Globus pallidus (tissue), 1 donor: ENCODE measurements at regions not wholly inside any gene's neighbourhood (a gene's known extent, or its start where the extent isn't known, plus 50 kb on each side); places are given as distances from the start of the nearest gene placed in this dataset.
"Not testable (repeated sequence)": the region's sequence is repeated elsewhere in the genome, so short reads cannot be mapped to it uniquely, and the experiment has no call there.

Source experiments
- DNase-seq: peaks from one replicate; pipeline ENCODE4 v3.0.0-alpha.2; 2015; ENCODE audit warnings: low spot score

- no peak for DNase-seq
Measured at GRCh38 chrX:896256-896655, 265.7 kb downstream of the SHOX start.

- DNase-seq: no peak
Measured at GRCh38 chrX:889966-890651, 259.5 kb downstream of the SHOX start.

GRCh38 chrX:887724-888123 lies 257.1 kb downstream of the SHOX start:
- DNase-seq: not testable (repeated sequence)

- no peak for DNase-seq
Measured at GRCh38 chrX:883588-883987, 253.0 kb downstream of the SHOX start.

- not testable (repeated sequence) for DNase-seq
Measured at GRCh38 chrX:879756-880698, 249.4 kb downstream of the SHOX start.

GRCh38 chrX:874061-874460 lies 243.5 kb downstream of the SHOX start:
- DNase-seq: no peak

GRCh38 chrX:873016-873415 lies 242.4 kb downstream of the SHOX start:
- DNase-seq: no peak

- DNase-seq: no peak
Measured at GRCh38 chrX:872090-872489, 241.5 kb downstream of the SHOX start.

GRCh38 chrX:871626-872025 lies 241.0 kb downstream of the SHOX start:
- DNase-seq: no peak

GRCh38 chrX:867966-868647 lies 237.5 kb downstream of the SHOX start:
- DNase-seq: no peak

- no peak for DNase-seq
Measured at GRCh38 chrX:867502-867901, 236.9 kb downstream of the SHOX start.

- DNase-seq: no peak
Measured at GRCh38 chrX:866441-866990, 235.9 kb downstream of the SHOX start.

- no peak for DNase-seq
Measured at GRCh38 chrX:865422-865821, 234.8 kb downstream of the SHOX start.

GRCh38 chrX:861921-862320 lies 231.3 kb downstream of the SHOX start:
- DNase-seq: no peak

- DNase-seq: no peak
Measured at GRCh38 chrX:861340-861890, 230.8 kb downstream of the SHOX start.

- DNase-seq: no peak
Measured at GRCh38 chrX:859329-859728, 228.7 kb downstream of the SHOX start.

GRCh38 chrX:858542-859078 lies 228.0 kb downstream of the SHOX start:
- no peak for DNase-seq

- DNase-seq: no peak
Measured at GRCh38 chrX:857376-857775, 226.8 kb downstream of the SHOX start.

GRCh38 chrX:856566-857290 lies 226.1 kb downstream of the SHOX start:
- no peak for DNase-seq

GRCh38 chrX:853304-853703 lies 222.7 kb downstream of the SHOX start:
- no peak for DNase-seq

GRCh38 chrX:850471-850916 lies 219.9 kb downstream of the SHOX start:
- DNase-seq: no peak
